B cell (primary cell): ENCODE measurements at regions not wholly inside any gene's neighbourhood (a gene's known extent, or its start where the extent isn't known, plus 50 kb on each side); places are given as distances from the start of the nearest gene placed in this dataset.

Experiments used
- ATAC-seq: fragments of 200-7000 bp; cut with Tn5 transposase; one replicate; pipeline ENCODE4 v1.10.0; 2021; ENCODE audit warnings: low read depth, mild to moderate bottlenecking, moderate number of reproducible peaks, moderate library complexity
- CTCF ChIA-PET: fragments of 350-600 bp; sonication (Branson Sonifier 250); formaldehyde crosslinking; loops from one replicate; lab custom pipeline; 2021; ENCODE audit warnings: antibody characterized with exemption, inconsistent platforms; lab: Charles Lee
- POLR2A ChIA-PET: fragments of 350-600 bp; sonication (Branson Sonifier 250); formaldehyde crosslinking; loops from one replicate; lab custom pipeline; 2021; ENCODE audit warnings: antibody characterized with exemption; lab: Charles Lee
- DNase-seq: peaks from one replicate; pipeline ENCODE4 v3.0.0; 2013
- H2AFZ ChIP-seq: 2 replicates; pipeline ENCODE4 v1.6.1; 2012; ENCODE audit warnings: mild to moderate bottlenecking, low read depth, low read length; ENCODE audit not compliant: insufficient read depth, poor library complexity, severe bottlenecking
- H3K27ac ChIP-seq, 2 donors: 1 replicate in 1 of 2; 2 replicates in 1 of 2; pipeline ENCODE4 v1.5.1; 2012 to 2013; ENCODE audit warnings: low read length in 2 of 2, mild to moderate bottlenecking in 2 of 2, moderate library complexity in 1 of 2
- H3K27me3 ChIP-seq, 4 experiments: fragments of 200-600 bp in 1 of 4; sonication (generic) in 1 of 4; replicated peaks in 1 of 4; 1 replicate in 2 of 4; 2 replicates in 2 of 4; pipeline versions ENCODE4 v1.6.1 to v1.7.0; 2013 to 2016; ENCODE audit warnings: low read length in 3 of 4, mild to moderate bottlenecking in 2 of 4, mixed read lengths in 1 of 4, moderate library complexity in 1 of 4; ENCODE audit not compliant: insufficient read depth in 4 of 4, control insufficient read depth in 3 of 4; ENCODE audit errors: control extremely low read depth in 1 of 4
- H3K36me3 ChIP-seq, 2 experiments: replicated peaks in 1 of 2; 1 replicate in 1 of 2; 2 replicates in 1 of 2; pipeline versions ENCODE4 v1.6.1 to v1.7.1; 2013; ENCODE audit warnings: low read length in 1 of 2; ENCODE audit not compliant: insufficient read depth in 2 of 2, control insufficient read depth in 1 of 2; ENCODE audit errors: control extremely low read depth in 1 of 2, extremely low read depth in 1 of 2
- H3K4me1 ChIP-seq, 2 donors: fragments of 200-600 bp in 1 of 2; sonication (generic) in 1 of 2; 1 replicate in 1 of 2; 2 replicates in 1 of 2; pipeline versions ENCODE4 v1.5.1 to v1.6.1; 2013 to 2017; ENCODE audit warnings: low read length in 2 of 2; ENCODE audit not compliant: control insufficient read depth in 2 of 2, insufficient read depth in 2 of 2
- H3K4me2 ChIP-seq: replicated peaks from 2 replicates; pipeline ENCODE3; 2012; ENCODE audit warnings: mild to moderate bottlenecking, low read depth, low read length; ENCODE audit not compliant: poor library complexity, severe bottlenecking
- H3K4me3 ChIP-seq, 5 experiments: fragments of 200-600 bp in 1 of 5; sonication (generic) in 1 of 5; 1 replicate in 3 of 5; 2 replicates in 2 of 5; pipeline versions ENCODE4 v1.5.1 to v1.7.0; 2011 to 2016; ENCODE audit warnings: low read length in 4 of 5, mild to moderate bottlenecking in 4 of 5, low read depth in 2 of 5, control low read depth in 1 of 5, moderate library complexity in 1 of 5; ENCODE audit not compliant: insufficient read depth in 1 of 5; ENCODE audit errors: control extremely low read depth in 1 of 5, extremely low read depth in 1 of 5
- H3K79me2 ChIP-seq: fragments of 200-600 bp; sonication (generic); one replicate; pipeline ENCODE4 v1.6.0; 2016; ENCODE audit warnings: low read length; ENCODE audit not compliant: control insufficient read depth, insufficient read depth
- H3K9ac ChIP-seq: fragments of 200-600 bp; sonication (generic); 2 replicates; pipeline ENCODE4 v1.6.1; 2017; ENCODE audit warnings: mild to moderate bottlenecking, low read length, moderate library complexity
- H3K9me3 ChIP-seq, 3 donors: one replicate each; pipeline versions ENCODE4 v1.6.1 to v1.7.1; 2013; ENCODE audit warnings: low read length in 2 of 3; ENCODE audit not compliant: control insufficient read depth in 2 of 3, insufficient read depth in 1 of 3; ENCODE audit errors: control extremely low read depth in 1 of 3
- H4K20me1 ChIP-seq: 2 replicates; pipeline ENCODE4 v1.6.0; 2012; ENCODE audit warnings: mild to moderate bottlenecking, low read length; ENCODE audit not compliant: insufficient read depth, control insufficient read depth, poor library complexity, severe bottlenecking
- H3K27ac Mint-ChIP-seq: one replicate; pipeline ENCODE4 v1.8.0; 2021; ENCODE audit warnings: mixed read lengths
- H3K27me3 Mint-ChIP-seq: one replicate; pipeline ENCODE4 v1.8.0; 2021; ENCODE audit warnings: mixed read lengths
- H3K4me1 Mint-ChIP-seq: one replicate; pipeline ENCODE4 v1.8.0; 2021; ENCODE audit warnings: mixed read lengths
- H3K4me3 Mint-ChIP-seq: one replicate; pipeline ENCODE4 v1.8.0; 2021; ENCODE audit warnings: mixed read lengths
- H3K9me3 Mint-ChIP-seq: one replicate; pipeline ENCODE4 v1.8.0; 2022; ENCODE audit warnings: mixed read lengths; ENCODE audit not compliant: insufficient read depth
- CTCF ChIP-seq: fragments of 200-600 bp; IDR thresholded peaks from one replicate; pipeline ENCODE4 v1.8.0; 2022; ENCODE audit warnings: antibody characterized with exemption, mild to moderate bottlenecking
- EZH2 ChIP-seq: IDR thresholded peaks from 2 replicates; pipeline ENCODE4 v1.6.1; 2012; ENCODE audit warnings: borderline replicate concordance, low read depth, mild to moderate bottlenecking, moderate library complexity, low read length; ENCODE audit not compliant: insufficient read depth, poor library complexity, severe bottlenecking
- WGBS: methylation state at CpG from one replicate; pipeline ENCODE4 v1.1.5; 2013; ENCODE audit warnings: missing lambda C conversion rate; ENCODE audit not compliant: insufficient coverage; 5-methylcytosine and 5-hydroxymethylcytosine counted together
- intact Hi-C: fragments of 100-400 bp; cut with micrococcal nuclease; formaldehyde crosslinking; loops from one replicate; pipeline ENCODE4 v1.10.0; 2022

GRCh38 chr5:143658956-143659355 is 153.0 kb upstream of the HMHB1 start:
- no peak for TF ChIP-seq EZH2
- no peak for TF ChIP-seq CTCF
- Mint-ChIP-seq H3K9me3 (no peaks in the 10 kb centered on the region), H3K4me1 (no peaks in the 10 kb centered on the region), H3K27me3 (no peaks in the 10 kb centered on the region), H3K4me3 (no peak overlapping the region), H3K27ac (no peak overlapping the region)
- no peaks in the 10 kb centered on the region for H3K9me3 ChIP-seq
- no peak for ATAC-seq
- WGBS: no CpG with 5 or more reads among the region's 3 CpGs
- intact Hi-C loops: no loop called here
- H4K20me1 ChIP-seq: no peaks in the 10 kb centered on the region
- no peaks in the 10 kb centered on the region for H3K79me2 ChIP-seq
- no peak for DNase-seq
- H3K9ac ChIP-seq: no peak overlapping the region
- H3K4me3 ChIP-seq: no peak overlapping the region
- no peaks in the 10 kb centered on the region for H3K4me1 ChIP-seq
- ChIA-PET POLR2A (interaction anchor here (0.7 kb wide), 1 partner anchor 223 kb away, joined by 6 read pairs; no protein-coding TSS in a partner anchor), CTCF (no interaction called here)
- no peak overlapping the region for H3K27ac ChIP-seq
- no peak overlapping the region for H3K4me2 ChIP-seq
- H2AFZ ChIP-seq: no peak overlapping the region
- no peaks in the 10 kb centered on the region for H3K36me3 ChIP-seq
- H3K27me3 ChIP-seq: no peaks in the 10 kb centered on the region

GRCh38 chr5:143657647-143658285 is 154.2 kb upstream of the HMHB1 start:
- no CpG with 5 or more reads among the region's 3 CpGs for WGBS
- H3K4me2 ChIP-seq: no peak overlapping the region

More at GRCh38 chr5:143657647-143658285, 154.2 kb upstream of the HMHB1 start:
- Histone ChIP-seq H2AFZ (no peak overlapping the region), H3K4me1 (no peaks in the 10 kb centered on the region), H3K79me2 (no peaks in the 10 kb centered on the region), H3K27me3 (no peaks in the 10 kb centered on the region), H3K36me3 (no peaks in the 10 kb centered on the region), H3K9ac (no peak overlapping the region), H4K20me1 (no peaks in the 10 kb centered on the region), H3K4me3 (no peak overlapping the region), H3K27ac (no peak overlapping the region), H3K9me3 (no peaks in the 10 kb centered on the region)
- no peak overlapping the region for H3K4me3 Mint-ChIP-seq
- ChIA-PET POLR2A (interaction anchor here (0.6 kb wide), 1 partner anchor 19 kb away, joined by 5 read pairs; no protein-coding TSS in a partner anchor), CTCF (no interaction called here)
- no peak overlapping the region for H3K27ac Mint-ChIP-seq
- no peaks in the 10 kb centered on the region for H3K4me1 Mint-ChIP-seq
- intact Hi-C loops: no loop called here
- ATAC-seq (no peak), DNase-seq (no peak)
- TF ChIP-seq CTCF (no peak), EZH2 (no peak)
- no peaks in the 10 kb centered on the region for H3K9me3 Mint-ChIP-seq
- no peaks in the 10 kb centered on the region for H3K27me3 Mint-ChIP-seq
